GM18502 (cell line): ENCODE measurements at regions not wholly inside any gene's neighbourhood (a gene's known extent, or its start where the extent isn't known, plus 50 kb on each side); places are given as distances from the start of the nearest gene placed in this dataset.

Source experiments
- ATAC-seq: cut with Tn5 transposase; IDR thresholded peaks from one replicate; pipeline ENCODE4 v1.9.1; 2021; ENCODE audit warnings: mild to moderate bottlenecking; ENCODE audit not compliant: unreplicated experiment, poor library complexity

DNA sequence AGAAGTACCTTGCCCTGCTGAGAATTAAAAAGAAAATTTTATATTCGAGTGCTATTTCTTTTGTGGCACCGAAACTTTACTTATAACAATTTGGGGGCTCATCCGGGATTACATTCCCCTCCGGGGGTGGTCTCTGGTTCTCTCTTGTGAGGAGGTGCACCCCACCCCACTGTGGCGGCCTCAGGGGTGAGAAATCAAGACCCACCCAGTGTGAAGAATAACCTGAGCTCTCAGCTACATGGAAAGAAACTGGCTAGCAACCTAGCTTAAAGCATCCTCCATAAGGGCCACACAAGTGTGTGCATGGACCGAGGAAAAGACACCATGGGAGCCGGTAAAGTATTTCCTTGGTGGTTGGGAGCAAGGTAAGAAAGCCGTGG, 50.9 kb upstream of the ANKRD10 start:
- ATAC-seq, result no peak

- peak; percentile 99 for ATAC-seq
Observed at GRCh38 chr13:110965038-110965754, 50.3 kb upstream of the ANKRD10 start.
